Thymus (tissue), 11 donors: ENCODE measurements at regions not wholly inside any gene's neighbourhood (a gene's known extent, or its start where the extent isn't known, plus 50 kb on each side); places are given as distances from the start of the nearest gene placed in this dataset.

ENCODE experiments used
- DNase-seq, 9 donors: peaks; one replicate each; pipeline ENCODE4 v3.0.0-alpha.2; 2013; ENCODE audit warnings: low spot score in 9 of 9, low read depth in 6 of 9, missing footprints in 1 of 9
- H3K27ac ChIP-seq, 2 donors: one replicate each; pipeline ENCODE4 v1.5.1; 2013; ENCODE audit warnings: control low read depth in 1 of 2, low read depth in 1 of 2, low read length in 1 of 2, mild to moderate bottlenecking in 1 of 2, moderate library complexity in 1 of 2
- H3K27me3 ChIP-seq, 2 donors: one replicate each; pipeline ENCODE4 v1.5.1; 2013; ENCODE audit warnings: low read length in 1 of 2; ENCODE audit not compliant: control insufficient read depth in 2 of 2, insufficient read depth in 1 of 2
- H3K36me3 ChIP-seq, 2 donors: one replicate each; pipeline ENCODE4 v1.5.1; 2013; ENCODE audit warnings: low read length in 1 of 2, mild to moderate bottlenecking in 1 of 2, moderate library complexity in 1 of 2; ENCODE audit not compliant: control insufficient read depth in 2 of 2, insufficient read depth in 2 of 2
- H3K4me1 ChIP-seq, 2 donors: one replicate each; pipeline ENCODE4 v1.5.1; 2013; ENCODE audit warnings: low read length in 2 of 2; ENCODE audit not compliant: control insufficient read depth in 2 of 2, insufficient read depth in 2 of 2
- H3K4me3 ChIP-seq, 2 donors: one replicate each; pipeline ENCODE4 v1.5.1; 2013; ENCODE audit warnings: low read length in 2 of 2, control low read depth in 1 of 2, mild to moderate bottlenecking in 1 of 2
- H3K9me3 ChIP-seq, 2 donors: one replicate each; pipeline ENCODE4 v1.5.1; 2013; ENCODE audit warnings: low read length in 1 of 2, mild to moderate bottlenecking in 1 of 2; ENCODE audit not compliant: control insufficient read depth in 2 of 2, insufficient read depth in 1 of 2
- WGBS: extraction: QIAGEN DNeasy Blood & Tissue Kit; methylation state at CpG from one replicate; pipeline ENCODE4 v1.1.7; 2013; 5-methylcytosine and 5-hydroxymethylcytosine counted together
- donor health status: healthy.

GRCh38 chrX:39740078-39740477, 357.7 kb downstream of the BCOR start:
- peaks cover 0 to 17% of the 10 kb centered on the region in 2 donors for H3K4me1 ChIP-seq
- no peak overlapping the region for H3K27ac ChIP-seq
- no peaks in the 10 kb centered on the region for H3K27me3 ChIP-seq
- no peaks in the 10 kb centered on the region for H3K9me3 ChIP-seq
- H3K36me3 ChIP-seq, result no peaks in the 10 kb centered on the region
- peak in 1 of 9 donors; percentile 24 for DNase-seq
- no peak overlapping the region for H3K4me3 ChIP-seq
- WGBS, result 92% methylated on average over 5 of the region's 5 CpGs

- no peak overlapping the region for H3K27ac ChIP-seq
- WGBS, result 99% methylated on average over 3 of the region's 3 CpGs
- H3K9me3 ChIP-seq, result no peaks in the 10 kb centered on the region
- no peaks in the 10 kb centered on the region for H3K36me3 ChIP-seq
- DNase-seq, result no peak
- peaks cover 0 to 13% of the 10 kb centered on the region in 2 donors for H3K4me1 ChIP-seq
- H3K4me3 ChIP-seq, result no peak overlapping the region
- H3K27me3 ChIP-seq, result no peaks in the 10 kb centered on the region
These were observed 355.9 kb downstream of the BCOR start for GRCh38 chrX:39741904-39742303.

DNA sequence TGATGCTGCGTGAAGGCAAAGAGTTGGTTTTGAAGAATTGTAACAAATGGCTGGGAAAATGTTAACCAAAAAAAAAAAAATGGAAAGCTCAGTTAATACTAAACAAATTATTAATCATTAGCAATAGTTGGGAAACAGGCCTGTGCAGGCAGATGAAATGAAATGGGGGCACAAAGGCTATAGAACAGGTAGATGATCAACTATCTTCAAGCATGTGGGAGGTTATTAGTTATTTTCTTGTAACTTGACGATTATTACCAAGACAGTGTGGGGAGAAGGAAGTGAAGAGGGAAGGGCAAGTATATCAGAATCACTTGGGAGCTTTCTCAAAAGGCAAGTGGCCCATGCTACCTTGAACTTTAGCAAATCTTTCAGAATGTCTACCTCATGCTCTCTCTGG, 351.9 kb downstream of the BCOR start:
- DNase-seq, result no peak
- Histone ChIP-seq H3K9me3 (no peaks in the 10 kb centered on the region), H3K27ac (no peak overlapping the region), H3K27me3 (no peaks in the 10 kb centered on the region), H3K4me3 (no peak overlapping the region), H3K4me1 (peaks cover 11 to 12% of the 10 kb centered on the region in 2 donors), H3K36me3 (no peaks in the 10 kb centered on the region)
- WGBS, result 93% methylated on average over 2 of the region's 2 CpGs

DNA sequence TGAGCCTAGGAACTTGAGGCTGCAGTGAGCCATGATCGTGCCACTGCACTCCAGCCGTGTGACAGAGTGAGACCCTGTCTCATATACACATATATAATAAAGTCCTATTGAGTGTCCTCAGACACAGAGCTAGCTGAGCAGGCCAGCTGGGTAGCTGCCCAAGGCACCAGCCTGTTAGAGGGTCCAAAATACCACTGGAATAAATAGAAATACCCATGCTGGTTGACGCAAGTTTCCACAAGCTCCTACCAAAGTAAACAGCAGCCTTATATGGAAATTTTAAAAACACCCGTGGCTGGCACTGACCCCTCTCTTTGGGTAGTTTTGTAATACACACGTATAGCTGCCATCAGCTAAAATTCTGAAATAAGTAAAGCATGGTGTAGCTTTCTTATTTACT, 348.6 kb downstream of the BCOR start:
- Histone ChIP-seq H3K9me3 (no peaks in the 10 kb centered on the region), H3K27me3 (no peaks in the 10 kb centered on the region), H3K4me3 (no peak overlapping the region), H3K4me1 (peaks cover 15 to 33% of the 10 kb centered on the region in 2 donors), H3K36me3 (no peaks in the 10 kb centered on the region), H3K27ac (no peak overlapping the region)
- no peak for DNase-seq
- 91% methylated on average over 5 of the region's 5 CpGs for WGBS

DNA sequence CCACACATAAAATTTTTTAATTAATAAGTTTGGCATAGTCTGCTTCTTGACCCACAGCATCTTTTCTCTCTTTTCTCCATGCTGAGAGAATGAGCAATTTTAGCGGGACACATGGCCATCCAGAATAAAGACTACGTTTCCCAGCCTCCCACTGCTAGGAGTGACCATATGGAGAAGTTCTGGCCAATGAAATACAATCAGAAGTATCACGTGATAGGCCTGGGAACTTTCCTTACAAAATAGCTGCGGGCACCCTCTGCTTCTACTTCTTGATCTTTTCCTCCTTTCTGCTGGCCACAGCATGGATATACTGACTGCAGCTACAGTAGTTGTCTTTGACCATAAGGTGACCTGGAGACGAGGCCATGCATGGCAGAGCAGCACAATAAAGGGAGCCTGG, 348.0 kb downstream of the BCOR start:
- H3K27ac ChIP-seq, result peak overlapping the region in 1 of 2 donors; percentile 89
- H3K4me1 ChIP-seq, result peaks cover 15 to 33% of the 10 kb centered on the region in 2 donors
- no peaks in the 10 kb centered on the region for H3K9me3 ChIP-seq
- no peak overlapping the region for H3K4me3 ChIP-seq
- 94% methylated on average over 5 of the region's 5 CpGs for WGBS
- H3K27me3 ChIP-seq, result no peaks in the 10 kb centered on the region
- no peak for DNase-seq
- no peaks in the 10 kb centered on the region for H3K36me3 ChIP-seq

- no peaks in the 10 kb centered on the region for H3K27me3 ChIP-seq
- peaks cover 15 to 39% of the 10 kb centered on the region in 2 donors for H3K4me1 ChIP-seq
- DNase-seq, result no peak
- no peaks in the 10 kb centered on the region for H3K36me3 ChIP-seq
- no peaks in the 10 kb centered on the region for H3K9me3 ChIP-seq
- H3K27ac ChIP-seq, result peak overlapping the region; percentile 73 to 89
- no peak overlapping the region for H3K4me3 ChIP-seq
- 87% methylated on average over 6 of the region's 6 CpGs for WGBS
These were observed 347.4 kb downstream of the BCOR start for GRCh38 chrX:39750256-39750790.

DNA sequence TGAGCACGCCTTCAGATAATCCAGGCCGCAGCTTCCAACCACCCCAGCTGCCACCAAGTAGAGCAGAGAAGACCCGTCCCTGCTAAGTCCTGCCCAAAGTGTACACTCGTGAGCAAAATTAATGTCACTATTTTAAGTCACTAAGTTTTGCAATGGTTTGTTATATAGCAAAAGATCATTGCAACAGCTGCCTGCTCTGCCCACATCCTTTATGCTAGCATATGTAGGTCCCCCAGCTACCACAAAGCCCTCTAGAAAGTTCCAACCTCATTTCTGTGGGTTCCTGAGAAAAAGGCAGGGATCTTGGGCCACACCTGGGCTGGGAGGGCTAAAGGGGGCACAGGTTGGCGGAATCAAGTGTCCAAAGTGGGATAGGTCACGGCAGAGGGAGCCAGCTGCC, 346.9 kb downstream of the BCOR start:
- Histone ChIP-seq H3K4me3 (no peak overlapping the region), H3K9me3 (no peaks in the 10 kb centered on the region), H3K27ac (peak overlapping the region; percentile 73 to 89), H3K4me1 (peaks cover 18 to 44% of the 10 kb centered on the region in 2 donors), H3K27me3 (no peaks in the 10 kb centered on the region), H3K36me3 (no peaks in the 10 kb centered on the region)
- WGBS, result 26% methylated on average over 6 of the region's 6 CpGs
- peak in 5 of 9 donors; percentile 32 to 84 (median 61) for DNase-seq

DNA sequence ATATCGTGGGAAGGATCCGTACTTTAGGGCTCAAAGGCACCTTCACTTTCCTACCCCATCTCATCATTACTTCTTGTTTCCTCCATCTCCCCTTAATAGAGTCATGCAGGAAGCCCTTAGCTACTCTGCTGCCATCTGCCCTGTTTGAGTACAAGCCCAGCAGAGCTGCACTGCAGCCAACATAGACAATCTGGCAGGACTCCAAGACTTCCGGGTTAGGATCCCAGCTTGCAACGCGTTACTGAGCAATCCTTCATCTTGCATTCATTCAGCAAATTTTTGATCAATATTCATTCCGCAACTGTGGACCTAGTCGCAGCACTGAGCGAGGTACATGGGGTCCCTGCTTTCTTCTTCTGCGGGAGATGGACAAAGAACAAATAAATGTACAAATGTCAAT, 344.9 kb downstream of the BCOR start:
- Histone ChIP-seq H3K9me3 (no peaks in the 10 kb centered on the region), H3K4me1 (peaks cover 19 to 54% of the 10 kb centered on the region in 2 donors), H3K27ac (peak overlapping the region in 1 of 2 donors; percentile 20), H3K4me3 (no peak overlapping the region), H3K27me3 (no peaks in the 10 kb centered on the region), H3K36me3 (no peaks in the 10 kb centered on the region)
- WGBS, result 85% methylated on average over 9 of the region's 9 CpGs
- DNase-seq, result no peak

DNA sequence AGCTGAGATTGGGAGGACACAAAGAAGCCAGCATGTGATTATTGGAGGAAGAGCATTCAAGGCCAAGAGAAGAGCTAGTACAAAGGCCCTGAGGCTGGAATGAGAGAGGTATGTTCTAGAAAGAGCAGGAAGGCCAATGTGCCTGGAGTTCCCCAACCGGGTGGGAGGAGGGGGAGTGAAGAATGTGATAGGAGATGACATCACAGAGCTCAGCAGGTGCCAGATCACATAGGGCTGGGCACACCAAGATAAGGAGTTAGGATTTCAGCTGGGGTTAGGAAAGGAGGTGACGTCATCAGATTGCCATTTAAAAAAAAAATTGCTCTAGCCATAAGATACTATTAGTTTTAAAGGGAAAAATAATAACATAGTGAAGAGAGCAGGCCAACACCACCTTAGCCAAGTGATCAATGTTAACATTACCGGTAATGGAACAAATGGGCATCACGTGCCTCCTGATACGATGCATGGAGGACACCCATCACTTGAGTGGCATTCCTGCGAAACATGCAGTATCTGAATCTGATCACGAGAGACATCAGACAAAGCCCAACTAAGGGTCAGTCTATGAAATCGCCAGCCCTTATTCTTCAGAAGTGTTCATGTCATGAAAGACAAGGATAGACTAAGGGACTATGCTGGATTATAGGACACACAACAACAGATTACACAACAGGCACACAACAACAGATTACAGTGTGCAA, 344.3 kb downstream of the BCOR start:
- Histone ChIP-seq H3K9me3 (no peaks in the 10 kb centered on the region), H3K4me3 (no peak overlapping the region), H3K27ac (peak overlapping the region in 1 of 2 donors; percentile 20), H3K4me1 (peaks cover 21 to 54% of the 10 kb centered on the region in 2 donors), H3K36me3 (no peaks in the 10 kb centered on the region), H3K27me3 (no peaks in the 10 kb centered on the region)
- WGBS, result 86% methylated on average over 8 of the region's 8 CpGs
- peak in 1 of 9 donors; percentile 40 for DNase-seq
